Peyer's patch (tissue), 4 donors: ENCODE measurements at regions not wholly inside any gene's neighbourhood (a gene's known extent, or its start where the extent isn't known, plus 50 kb on each side); places are given as distances from the start of the nearest gene placed in this dataset.
"Not testable (repeated sequence)": the region's sequence is repeated elsewhere in the genome, so short reads cannot be mapped to it uniquely, and the experiment has no call there.

Experiments
- POLR2A ChIP-seq, 2 donors: fragments of 450-650 bp; IDR thresholded peaks; one replicate each; pipeline ENCODE4 v1.5.1; 2017; ENCODE audit warnings: antibody characterized with exemption in 2 of 2, mild to moderate bottlenecking in 2 of 2, moderate library complexity in 2 of 2
- TF ChIP-seq, protein P1 (sequence below), 6 experiments: fragments of 450-650 bp in 4 of 6; fragments of 200-600 bp in 2 of 6; sonication (generic) in 1 of 6; IDR thresholded peaks; one replicate each; pipeline ENCODE4 v1.5.1; 2017 to 2019; ENCODE audit warnings: antibody characterized with exemption in 6 of 6, mild to moderate bottlenecking in 3 of 6, moderate library complexity in 1 of 6

DNA sequence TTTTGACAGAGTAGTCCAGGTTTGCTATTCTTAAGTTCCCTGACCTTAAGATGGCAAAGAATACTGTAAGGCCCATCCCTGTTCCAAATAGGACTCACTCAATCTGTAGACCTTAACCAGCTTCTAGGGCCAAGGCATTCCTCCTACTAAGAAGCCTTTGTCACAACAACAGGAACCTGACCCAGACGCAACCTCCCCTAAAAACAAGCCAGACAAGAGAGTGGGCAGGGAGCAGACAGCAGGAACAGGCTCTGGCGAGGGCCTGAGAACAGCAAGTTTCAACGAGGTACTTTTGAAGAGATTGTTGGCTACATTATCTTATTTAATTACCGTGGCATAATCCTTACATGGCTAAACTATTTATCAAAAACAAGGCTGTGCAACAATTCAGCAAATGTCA is 58.1 kb upstream of the NBPF11 start:
- TF ChIP-seq, protein P1, sequence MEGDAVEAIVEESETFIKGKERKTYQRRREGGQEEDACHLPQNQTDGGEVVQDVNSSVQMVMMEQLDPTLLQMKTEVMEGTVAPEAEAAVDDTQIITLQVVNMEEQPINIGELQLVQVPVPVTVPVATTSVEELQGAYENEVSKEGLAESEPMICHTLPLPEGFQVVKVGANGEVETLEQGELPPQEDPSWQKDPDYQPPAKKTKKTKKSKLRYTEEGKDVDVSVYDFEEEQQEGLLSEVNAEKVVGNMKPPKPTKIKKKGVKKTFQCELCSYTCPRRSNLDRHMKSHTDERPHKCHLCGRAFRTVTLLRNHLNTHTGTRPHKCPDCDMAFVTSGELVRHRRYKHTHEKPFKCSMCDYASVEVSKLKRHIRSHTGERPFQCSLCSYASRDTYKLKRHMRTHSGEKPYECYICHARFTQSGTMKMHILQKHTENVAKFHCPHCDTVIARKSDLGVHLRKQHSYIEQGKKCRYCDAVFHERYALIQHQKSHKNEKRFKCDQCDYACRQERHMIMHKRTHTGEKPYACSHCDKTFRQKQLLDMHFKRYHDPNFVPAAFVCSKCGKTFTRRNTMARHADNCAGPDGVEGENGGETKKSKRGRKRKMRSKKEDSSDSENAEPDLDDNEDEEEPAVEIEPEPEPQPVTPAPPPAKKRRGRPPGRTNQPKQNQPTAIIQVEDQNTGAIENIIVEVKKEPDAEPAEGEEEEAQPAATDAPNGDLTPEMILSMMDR (IDR thresholded peaks at IDR 0.05): not testable (repeated sequence)
- not testable (repeated sequence) for TF ChIP-seq POLR2A (IDR thresholded peaks at IDR 0.05)
